CD4-positive, alpha-beta T cell treated with Interleukin-15 for 4 hours (primary cell): ENCODE measurements at regions not wholly inside any gene's neighbourhood (a gene's known extent, or its start where the extent isn't known, plus 50 kb on each side); places are given as distances from the start of the nearest gene placed in this dataset.

ENCODE experiments used
- DNase-seq: peaks from one replicate; pipeline ENCODE4 v3.0.0-alpha.2; 2020; ENCODE audit warnings: low spot score

- DNase-seq = no peak
Measured at GRCh38 chr4:141403782-141404181, 183.1 kb downstream of the ZNF330 start.

DNA sequence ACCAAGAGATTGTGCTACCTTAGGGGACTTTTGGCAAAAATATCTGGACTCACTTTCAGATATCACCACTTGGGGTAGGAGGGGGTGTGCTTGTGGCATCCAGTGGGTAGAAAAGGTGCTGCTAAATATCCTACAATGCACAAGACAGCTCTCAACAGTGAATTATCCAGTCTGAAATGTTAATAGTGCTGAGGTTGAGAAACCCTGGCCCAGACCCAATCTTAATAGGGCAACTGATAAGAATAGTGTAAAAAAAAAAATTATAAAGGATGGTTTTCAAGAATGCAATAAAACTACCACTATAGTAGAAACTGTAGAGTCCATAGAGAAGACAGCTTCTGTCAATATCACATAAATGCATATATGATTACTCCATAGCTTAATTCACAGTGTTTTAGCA is 185.5 kb downstream of the ZNF330 start:
- no peak for DNase-seq

- no peak for DNase-seq
Measured at GRCh38 chr4:141409556-141409955, 188.9 kb downstream of the ZNF330 start.

- no peak for DNase-seq
Measured at GRCh38 chr4:141410839-141411238, 190.1 kb downstream of the ZNF330 start.

GRCh38 chr4:141411936-141412335 is 191.2 kb downstream of the ZNF330 start:
- no peak for DNase-seq

- DNase-seq = no peak
Measured at GRCh38 chr4:141413366-141413765, 192.7 kb downstream of the ZNF330 start.

- no peak for DNase-seq
Measured at GRCh38 chr4:141415651-141416050, 195.0 kb downstream of the ZNF330 start.

DNA sequence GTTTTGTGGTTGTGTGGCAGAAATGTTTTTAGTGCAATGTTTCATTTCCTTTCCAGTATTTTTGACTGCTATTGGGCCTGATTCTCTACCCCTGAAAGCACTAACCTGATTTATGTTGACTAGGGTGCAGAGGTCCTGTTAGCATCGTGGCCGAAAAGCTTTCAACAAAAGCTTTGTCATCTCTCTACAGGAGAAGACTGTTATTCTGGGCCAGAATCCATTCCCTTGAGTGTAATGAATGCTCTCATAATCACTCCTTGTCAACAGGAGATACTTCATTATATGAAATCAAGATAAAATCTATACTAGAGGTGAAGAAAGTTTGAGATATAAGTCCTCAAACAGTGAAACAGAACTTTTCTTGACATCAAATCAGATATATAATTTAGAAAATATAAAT is 195.5 kb downstream of the ZNF330 start:
- DNase-seq = no peak

- no peak for DNase-seq
Measured at GRCh38 chr4:141416677-141417363, 196.1 kb downstream of the ZNF330 start.

GRCh38 chr4:141417387-141417786 is 196.7 kb downstream of the ZNF330 start:
- DNase-seq = no peak

DNA sequence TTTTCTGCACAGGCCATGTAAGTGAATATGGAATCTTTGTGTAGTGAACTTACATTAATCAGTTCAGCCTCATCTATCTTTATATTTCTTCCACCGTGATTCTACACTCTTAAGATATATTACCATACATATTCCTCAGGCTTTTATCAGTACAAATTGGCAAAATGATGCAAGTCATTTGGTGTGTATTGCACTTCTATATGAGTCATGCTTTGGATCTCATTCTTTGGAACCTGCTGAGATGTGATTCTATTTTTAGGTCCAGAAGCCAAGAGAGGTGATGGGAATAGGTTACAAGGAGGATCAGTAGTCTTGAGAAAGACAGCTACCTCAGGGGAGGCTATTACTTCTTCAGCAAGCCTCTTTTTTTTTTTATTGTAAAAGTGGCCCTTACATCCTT is 204.4 kb downstream of the ZNF330 start:
- no peak for DNase-seq

- DNase-seq = no peak
Measured at GRCh38 chr4:141427726-141428296, 207.1 kb downstream of the ZNF330 start.

- DNase-seq = no peak
Measured at GRCh38 chr4:141429933-141430332, 206.4 kb upstream of the IL15 start.

DNA sequence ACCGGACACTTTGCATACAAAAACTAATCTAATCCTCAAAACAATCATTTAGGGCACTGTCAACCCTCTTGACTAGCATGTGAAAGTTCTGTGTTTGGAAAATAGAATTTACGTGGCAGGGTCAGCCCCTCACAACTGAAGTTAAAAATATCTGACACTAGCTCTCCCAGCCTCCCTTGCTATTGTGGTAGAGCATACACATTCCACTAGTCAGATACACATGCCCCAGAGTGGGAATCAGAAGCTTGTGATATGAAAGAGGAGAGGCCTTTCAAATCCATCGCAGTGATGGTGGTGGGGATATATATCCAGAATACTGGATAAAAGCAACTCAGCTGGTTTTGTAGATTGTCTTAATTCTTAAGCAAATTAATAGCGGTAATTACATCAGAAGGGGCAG is 205.7 kb upstream of the IL15 start:
- no peak for DNase-seq

- DNase-seq = no peak
Measured at GRCh38 chr4:141432000-141432712, 204.2 kb upstream of the IL15 start.

GRCh38 chr4:141435446-141436225 is 200.7 kb upstream of the IL15 start:
- DNase-seq = no peak

- DNase-seq = no peak
Measured at GRCh38 chr4:141439223-141439622, 197.2 kb upstream of the IL15 start.

GRCh38 chr4:141447761-141448160 is 188.6 kb upstream of the IL15 start:
- no peak for DNase-seq

GRCh38 chr4:141448490-141448889 is 187.9 kb upstream of the IL15 start:
- DNase-seq = no peak

- no peak for DNase-seq
Measured at GRCh38 chr4:141449927-141450326, 186.5 kb upstream of the IL15 start.

DNA sequence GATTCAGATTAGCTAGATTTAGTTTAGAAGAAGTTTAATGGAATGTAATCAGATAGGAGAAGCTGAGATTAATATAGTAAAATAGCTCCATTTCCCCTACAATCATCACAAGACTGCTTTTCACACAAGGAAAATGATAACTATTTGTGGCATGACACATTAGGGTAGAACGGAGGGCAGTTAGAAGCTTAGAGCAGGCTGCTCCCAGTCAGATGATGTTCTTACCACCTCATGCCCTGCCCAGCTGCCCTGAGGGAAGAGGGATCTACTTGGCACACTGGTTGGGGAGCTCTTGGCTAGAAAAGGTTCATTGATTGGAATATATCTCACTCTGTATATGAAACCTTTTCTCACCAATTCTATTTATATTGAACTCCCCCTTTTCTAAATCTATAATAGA is 180.7 kb upstream of the IL15 start:
- DNase-seq = no peak

- no peak for DNase-seq
Measured at GRCh38 chr4:141457653-141458052, 178.7 kb upstream of the IL15 start.

DNA sequence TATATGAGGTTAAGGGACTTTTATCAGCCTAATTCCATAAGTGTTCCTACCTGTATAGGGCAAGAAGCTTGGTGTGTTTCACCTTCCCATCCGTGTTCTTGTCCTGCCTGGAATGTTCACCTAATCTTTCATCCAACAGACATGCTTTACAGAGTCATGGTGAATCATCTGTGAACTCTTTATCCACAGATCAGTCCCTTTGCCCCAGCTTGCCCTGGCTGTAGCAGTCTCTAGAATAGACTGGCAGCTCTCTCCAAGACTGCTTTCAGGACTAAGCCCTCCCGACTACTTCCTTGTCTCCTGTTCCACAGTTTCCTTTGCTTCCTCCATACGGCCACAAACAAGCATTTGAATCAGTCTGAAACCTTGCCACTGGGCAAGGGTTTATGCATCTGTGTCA is 177.9 kb upstream of the IL15 start:
- no peak for DNase-seq
